ENCODE measurements at regions not wholly inside any gene's neighbourhood (a gene's known extent, or its start where the extent isn't known, plus 50 kb on each side); places are given as distances from the start of the nearest gene placed in this dataset.

DNA sequence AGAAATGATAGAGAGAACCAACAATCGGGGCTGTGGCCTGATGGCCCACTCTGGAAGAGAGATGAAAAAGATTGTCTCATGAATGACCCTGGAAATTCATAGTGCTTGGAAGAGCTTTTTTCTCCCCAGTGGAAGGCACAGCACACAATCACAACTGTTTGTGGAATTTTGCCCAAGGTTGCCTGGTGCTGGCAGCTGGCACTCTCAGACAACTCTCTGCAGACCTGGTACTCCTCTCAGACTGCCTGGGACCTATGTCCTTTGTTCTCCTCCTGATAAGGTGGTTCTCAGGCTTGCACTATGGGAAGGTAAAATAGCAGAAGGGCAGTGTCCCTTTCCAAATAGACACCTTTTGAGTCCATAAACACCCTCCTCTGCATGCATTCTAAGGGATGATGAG is 144.1 kb upstream of the SEL1L start:
- Mint-ChIP-seq H3K4me1 (no peaks in the 10 kb centered on the region), H3K27me3 (ENCODE audit: low read depth) (peaks cover 15% of the 10 kb centered on the region), H3K9me3 (peaks cover 4% of the 10 kb centered on the region), H3K27ac (ENCODE audit: unreplicated experiment) (no peak overlapping the region), H3K36me3 (ENCODE audit: low read depth) (no peaks in the 10 kb centered on the region), H3K4me3 (no peak overlapping the region)
- TF ChIP-seq CTCF (conservative IDR thresholded peaks at IDR 0.05) = no peak
- DNase-seq (ENCODE audit: low read depth, low spot score) = no peak

DNA sequence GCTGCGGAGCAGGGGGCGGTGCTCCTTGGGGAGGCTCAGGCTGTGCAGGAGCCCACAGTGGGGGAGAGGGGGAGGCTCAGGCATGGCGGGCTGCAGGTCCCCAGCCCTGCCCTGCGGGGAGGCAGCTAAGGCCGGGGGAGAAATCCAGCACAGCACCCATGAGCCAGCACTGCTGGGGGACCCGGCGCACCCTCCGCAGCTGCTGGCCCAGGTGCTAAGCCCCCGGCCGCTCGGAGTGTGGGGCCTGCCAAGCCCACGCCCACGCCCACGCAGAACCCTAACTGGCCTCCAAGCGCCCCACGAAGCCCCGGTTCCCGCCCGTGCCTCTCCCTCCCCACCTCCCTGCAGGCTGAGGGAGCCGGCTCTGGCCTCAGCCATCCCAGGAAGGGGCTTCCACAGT is 145.6 kb upstream of the SEL1L start:
- Mint-ChIP-seq H3K36me3 (ENCODE audit: low read depth) (no peaks in the 10 kb centered on the region), H3K4me1 (no peaks in the 10 kb centered on the region), H3K9me3 (peaks cover 4% of the 10 kb centered on the region), H3K27ac (ENCODE audit: unreplicated experiment) (no peak overlapping the region), H3K27me3 (ENCODE audit: low read depth) (peaks cover 15% of the 10 kb centered on the region), H3K4me3 (no peak overlapping the region)
- no peak for DNase-seq (ENCODE audit: low read depth, low spot score)
- no peak for TF ChIP-seq CTCF (conservative IDR thresholded peaks at IDR 0.05)

GRCh38 chr14:81681541-81681940 is 147.9 kb upstream of the SEL1L start:
- H3K27me3 Mint-ChIP-seq (ENCODE audit: low read depth) = peaks cover 15% of the 10 kb centered on the region
- no peaks in the 10 kb centered on the region for H3K4me1 Mint-ChIP-seq
- no peak overlapping the region for H3K4me3 Mint-ChIP-seq

GRCh38 chr14:81682134-81682533 is 148.5 kb upstream of the SEL1L start:
- H3K4me1 Mint-ChIP-seq = no peaks in the 10 kb centered on the region
- no peak for DNase-seq (ENCODE audit: low read depth, low spot score)
- H3K9me3 Mint-ChIP-seq = peaks cover 4% of the 10 kb centered on the region
- no peak overlapping the region for H3K27ac Mint-ChIP-seq (ENCODE audit: unreplicated experiment)
- H3K4me3 Mint-ChIP-seq = no peak overlapping the region
- H3K27me3 Mint-ChIP-seq (ENCODE audit: low read depth) = peaks cover 15% of the 10 kb centered on the region
- no peaks in the 10 kb centered on the region for H3K36me3 Mint-ChIP-seq (ENCODE audit: low read depth)
- TF ChIP-seq CTCF (conservative IDR thresholded peaks at IDR 0.05) = no peak

More at GRCh38 chr14:81681541-81681940, 147.9 kb upstream of the SEL1L start:
- no peak for DNase-seq (ENCODE audit: low read depth, low spot score)
- no peak for TF ChIP-seq CTCF (conservative IDR thresholded peaks at IDR 0.05)
- Mint-ChIP-seq H3K9me3 (peaks cover 4% of the 10 kb centered on the region), H3K27ac (ENCODE audit: unreplicated experiment) (no peak overlapping the region), H3K36me3 (ENCODE audit: low read depth) (no peaks in the 10 kb centered on the region)

DNA sequence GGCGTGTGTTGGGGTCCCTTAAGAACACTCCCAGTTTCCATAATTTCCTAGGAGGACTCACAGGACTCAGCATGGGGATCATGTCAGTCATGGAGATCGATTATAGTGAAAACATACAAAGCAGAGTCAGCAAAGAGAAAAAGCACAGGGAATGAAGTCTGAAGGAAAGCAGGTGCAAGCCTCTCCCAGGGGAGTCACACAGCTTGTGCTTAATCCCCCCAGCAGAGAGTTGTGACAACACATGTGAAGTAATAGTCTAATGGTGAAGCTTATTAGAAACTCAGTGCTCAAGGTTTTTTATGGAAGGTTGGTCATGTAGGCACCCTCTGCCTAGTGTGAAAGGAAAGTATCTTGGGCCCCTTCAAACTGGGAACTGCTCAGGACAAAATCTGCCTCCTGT is 149.0 kb upstream of the SEL1L start:
- no peak for DNase-seq (ENCODE audit: low read depth, low spot score)
- no peak overlapping the region for H3K27ac Mint-ChIP-seq (ENCODE audit: unreplicated experiment)
- peaks cover 4% of the 10 kb centered on the region for H3K9me3 Mint-ChIP-seq
- H3K36me3 Mint-ChIP-seq (ENCODE audit: low read depth) = no peaks in the 10 kb centered on the region
- H3K4me1 Mint-ChIP-seq = no peaks in the 10 kb centered on the region
- H3K4me3 Mint-ChIP-seq = no peak overlapping the region
- H3K27me3 Mint-ChIP-seq (ENCODE audit: low read depth) = peaks cover 15% of the 10 kb centered on the region
- TF ChIP-seq CTCF (conservative IDR thresholded peaks at IDR 0.05) = no peak

DNA sequence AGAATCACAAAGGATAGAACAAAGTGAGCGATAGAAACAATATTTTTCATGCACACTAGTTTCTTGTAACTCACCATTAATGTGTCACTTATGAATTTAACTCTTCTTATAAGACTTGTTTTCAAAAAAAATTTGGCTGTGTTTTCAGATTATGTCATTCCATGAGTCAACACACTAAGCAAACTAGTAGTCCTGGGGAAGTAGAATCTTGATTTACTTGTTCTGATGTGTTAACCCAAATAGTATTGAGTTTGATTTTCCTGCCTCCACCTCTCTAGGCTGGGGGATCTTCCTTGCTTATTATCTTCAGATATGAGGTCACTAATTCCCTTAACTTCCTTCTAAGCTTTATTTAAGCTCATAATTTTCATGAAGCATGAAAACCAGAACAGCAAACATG is 151.0 kb upstream of the SEL1L start:
- Mint-ChIP-seq H3K9me3 (peaks cover 2% of the 10 kb centered on the region), H3K36me3 (ENCODE audit: low read depth) (no peaks in the 10 kb centered on the region), H3K4me3 (no peak overlapping the region), H3K27ac (ENCODE audit: unreplicated experiment) (no peak overlapping the region), H3K4me1 (no peaks in the 10 kb centered on the region), H3K27me3 (ENCODE audit: low read depth) (peaks cover 12% of the 10 kb centered on the region)
- no peak for DNase-seq (ENCODE audit: low read depth, low spot score)
- TF ChIP-seq CTCF (conservative IDR thresholded peaks at IDR 0.05) = no peak
